Stomach (tissue), 4 donors: ENCODE measurements at regions not wholly inside any gene's neighbourhood (a gene's known extent, or its start where the extent isn't known, plus 50 kb on each side); places are given as distances from the start of the nearest gene placed in this dataset.

Experiments
- EP300 ChIP-seq: sonication (generic); formaldehyde crosslinking; IDR thresholded peaks from one replicate; pipeline ENCODE4 v1.6.1; 2017; ENCODE audit warnings: antibody characterized with exemption
- POLR2A ChIP-seq, 4 donors: fragments of 450-650 bp; IDR thresholded peaks; one replicate each; pipeline ENCODE4 v1.6.1; 2016; ENCODE audit warnings: antibody characterized with exemption in 4 of 4, control low read depth in 2 of 4, mild to moderate bottlenecking in 1 of 4, moderate library complexity in 1 of 4
- TF ChIP-seq, protein P1 (sequence below), 7 experiments: fragments of 450-650 bp in 4 of 7; fragments of 200-600 bp in 3 of 7; sonication (generic) in 3 of 7; IDR thresholded peaks; one replicate each; pipeline ENCODE4 v1.5.1; 2016 to 2019; ENCODE audit warnings: antibody characterized with exemption in 7 of 7, control low read depth in 2 of 7, mild to moderate bottlenecking in 1 of 7

DNA sequence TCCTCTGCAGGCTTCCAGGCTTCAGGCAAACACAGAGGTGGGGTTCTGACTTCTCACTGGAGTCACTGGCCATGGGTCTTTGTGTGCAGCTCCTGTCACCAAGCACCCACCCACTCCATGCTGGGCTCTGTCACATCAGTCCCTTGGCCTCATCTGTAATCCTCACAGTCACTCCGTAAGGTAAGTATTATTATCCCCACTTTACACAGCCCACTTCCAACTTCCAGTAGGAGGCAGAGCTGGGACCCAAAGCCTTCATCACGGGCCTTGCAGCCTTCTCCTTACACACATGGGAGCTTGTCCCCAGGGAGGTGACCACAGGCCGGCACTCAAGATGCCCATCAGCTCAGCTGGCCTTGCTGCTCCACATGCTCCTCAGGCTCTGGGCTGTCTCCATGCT is 266.7 kb upstream of the B3GAT1 start:
- TF ChIP-seq, protein P1, sequence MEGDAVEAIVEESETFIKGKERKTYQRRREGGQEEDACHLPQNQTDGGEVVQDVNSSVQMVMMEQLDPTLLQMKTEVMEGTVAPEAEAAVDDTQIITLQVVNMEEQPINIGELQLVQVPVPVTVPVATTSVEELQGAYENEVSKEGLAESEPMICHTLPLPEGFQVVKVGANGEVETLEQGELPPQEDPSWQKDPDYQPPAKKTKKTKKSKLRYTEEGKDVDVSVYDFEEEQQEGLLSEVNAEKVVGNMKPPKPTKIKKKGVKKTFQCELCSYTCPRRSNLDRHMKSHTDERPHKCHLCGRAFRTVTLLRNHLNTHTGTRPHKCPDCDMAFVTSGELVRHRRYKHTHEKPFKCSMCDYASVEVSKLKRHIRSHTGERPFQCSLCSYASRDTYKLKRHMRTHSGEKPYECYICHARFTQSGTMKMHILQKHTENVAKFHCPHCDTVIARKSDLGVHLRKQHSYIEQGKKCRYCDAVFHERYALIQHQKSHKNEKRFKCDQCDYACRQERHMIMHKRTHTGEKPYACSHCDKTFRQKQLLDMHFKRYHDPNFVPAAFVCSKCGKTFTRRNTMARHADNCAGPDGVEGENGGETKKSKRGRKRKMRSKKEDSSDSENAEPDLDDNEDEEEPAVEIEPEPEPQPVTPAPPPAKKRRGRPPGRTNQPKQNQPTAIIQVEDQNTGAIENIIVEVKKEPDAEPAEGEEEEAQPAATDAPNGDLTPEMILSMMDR (IDR thresholded peaks at IDR 0.05) = no peak
- TF ChIP-seq POLR2A (IDR thresholded peaks at IDR 0.05) (no peak), EP300 (no peak)
